GM23338 (cell line): ENCODE measurements at regions not wholly inside any gene's neighbourhood (a gene's known extent, or its start where the extent isn't known, plus 50 kb on each side); places are given as distances from the start of the nearest gene placed in this dataset.

ENCODE experiments used
- ATAC-seq: fragments of 200-7000 bp; cut with Tn5 transposase; 3 replicates; pipeline ENCODE4 v1.9.1; 2020
- DNase-seq: peaks from one replicate; pipeline ENCODE4 v3.0.0-alpha.2; 2015; ENCODE audit warnings: low spot score
- H2AFZ ChIP-seq: fragments of 200-600 bp; sonication (generic); 2 replicates; pipeline ENCODE4 v1.8.0; 2016; ENCODE audit warnings: antibody characterized with exemption, mild to moderate bottlenecking, moderate library complexity
- H3F3A ChIP-seq: fragments of 200-600 bp; sonication (generic); replicated peaks from 2 replicates; pipeline ENCODE4 v1.8.0; 2017; ENCODE audit warnings: antibody characterized with exemption, mixed run types, low read depth
- H3K27ac ChIP-seq: fragments of 200-600 bp; sonication (generic); 2 replicates; pipeline ENCODE4 v1.6.1; 2016; ENCODE audit warnings: low read depth
- H3K27me3 ChIP-seq: fragments of 200-600 bp; sonication (generic); 2 replicates; pipeline ENCODE4 v1.8.0; 2016; ENCODE audit warnings: mild to moderate bottlenecking, mixed run types, moderate library complexity; ENCODE audit not compliant: insufficient read depth
- H3K36me3 ChIP-seq: fragments of 200-600 bp; sonication (generic); 2 replicates; pipeline ENCODE4 v1.8.0; 2016; ENCODE audit warnings: mild to moderate bottlenecking; ENCODE audit not compliant: insufficient read depth
- H3K4me1 ChIP-seq: fragments of 200-600 bp; sonication (generic); 2 replicates; pipeline ENCODE4 v1.8.0; 2016; ENCODE audit warnings: mild to moderate bottlenecking, moderate library complexity; ENCODE audit not compliant: insufficient read depth
- H3K4me2 ChIP-seq: fragments of 200-600 bp; sonication (generic); 2 replicates; pipeline ENCODE4 v1.7.1; 2017; ENCODE audit warnings: mixed run types
- H3K4me3 ChIP-seq: fragments of 200-600 bp; sonication (generic); 2 replicates; pipeline ENCODE4 v1.6.1; 2016; ENCODE audit warnings: mixed run types
- H3K79me2 ChIP-seq: fragments of 200-600 bp; sonication (generic); replicated peaks from 2 replicates; pipeline ENCODE4 v1.8.0; 2017; ENCODE audit warnings: mild to moderate bottlenecking; ENCODE audit not compliant: insufficient read depth
- H3K9me2 ChIP-seq: fragments of 200-600 bp; sonication (generic); 2 replicates; pipeline ENCODE4 v1.8.0; 2017; ENCODE audit not compliant: insufficient read depth
- H4K20me1 ChIP-seq: fragments of 200-600 bp; sonication (generic); replicated peaks from 2 replicates; pipeline ENCODE4 v1.8.0; 2017; ENCODE audit warnings: mild to moderate bottlenecking; ENCODE audit not compliant: insufficient read depth
- H3K27ac Mint-ChIP-seq: 2 replicates; pipeline ENCODE4 v1.8.0; 2020; ENCODE audit warnings: inconsistent platforms, mild to moderate bottlenecking, moderate library complexity, mixed read lengths
- H3K27me3 Mint-ChIP-seq: 3 replicates; pipeline ENCODE4 v1.8.0; 2022; ENCODE audit warnings: low read depth, mild to moderate bottlenecking, moderate library complexity, mixed read lengths, inconsistent platforms; ENCODE audit not compliant: insufficient read depth, poor library complexity
- H3K36me3 Mint-ChIP-seq: 3 replicates; pipeline ENCODE4 v1.8.0; 2021; ENCODE audit warnings: low read depth, mild to moderate bottlenecking, inconsistent platforms, moderate library complexity, mixed read lengths
- H3K4me1 Mint-ChIP-seq: 3 replicates; pipeline ENCODE4 v1.8.0; 2020; ENCODE audit warnings: mild to moderate bottlenecking, inconsistent platforms, mixed read lengths
- H3K4me3 Mint-ChIP-seq: 3 replicates; pipeline ENCODE4 v1.8.0; 2021; ENCODE audit warnings: moderate library complexity, mild to moderate bottlenecking, inconsistent platforms, mixed read lengths
- H3K9me3 Mint-ChIP-seq: 3 replicates; pipeline ENCODE4 v1.8.0; 2020; ENCODE audit warnings: moderate library complexity, mild to moderate bottlenecking, inconsistent platforms, mixed read lengths
- CREB1 ChIP-seq: fragments of 250-450 bp; sonication (Bioruptor Pico); IDR thresholded peaks from 2 replicates; pipeline ENCODE4 v1.5.0; 2020; ENCODE audit warnings: low read depth, mild to moderate bottlenecking, moderate library complexity
- ETS1 ChIP-seq: IDR thresholded peaks from 2 replicates; pipeline ENCODE4 v1.6.1; 2016; ENCODE audit warnings: antibody characterized with exemption
- EZH2 ChIP-seq: fragments of 200-600 bp; sonication (generic); IDR thresholded peaks from one replicate; pipeline ENCODE4 v1.8.0; 2017; ENCODE audit warnings: antibody characterized with exemption, mild to moderate bottlenecking, low read depth; ENCODE audit not compliant: unreplicated experiment
- NANOG ChIP-seq: IDR thresholded peaks from 2 replicates; pipeline ENCODE4 v1.6.1; 2016; ENCODE audit warnings: antibody characterized with exemption, borderline replicate concordance
- POLR2AphosphoS5 ChIP-seq: IDR thresholded peaks from 2 replicates; pipeline ENCODE4 v1.6.1; 2016; ENCODE audit warnings: antibody characterized with exemption, low read depth
- STAT1 ChIP-seq: IDR thresholded peaks from one replicate; pipeline ENCODE4 v1.6.1; 2016; ENCODE audit warnings: antibody characterized with exemption; ENCODE audit not compliant: unreplicated experiment
- ZNF114 ChIP-seq: fragments of 250-450 bp; sonication (Bioruptor Pico); IDR thresholded peaks from 2 replicates; pipeline ENCODE4 v1.5.0; 2020; ENCODE audit warnings: mild to moderate bottlenecking, moderate library complexity
- ZNF331 ChIP-seq: fragments of 250-450 bp; sonication (Bioruptor Pico); IDR thresholded peaks from 2 replicates; pipeline ENCODE4 v1.5.0; 2020; ENCODE audit warnings: low read depth, mild to moderate bottlenecking, moderate library complexity
- TF ChIP-seq, protein P1 (sequence below): IDR thresholded peaks from one replicate; pipeline ENCODE4 v1.6.1; 2018; ENCODE audit warnings: antibody characterized with exemption; ENCODE audit not compliant: unreplicated experiment
- TF ChIP-seq, protein P2 (sequence below), 2 experiments: fragments of 200-600 bp in 1 of 2; sonication (generic) in 1 of 2; conservative IDR thresholded peaks; 2 replicates each; pipeline versions ENCODE4 v1.5.1 to v1.6.1; 2016 to 2017; ENCODE audit warnings: antibody characterized with exemption in 2 of 2, low read depth in 2 of 2, mild to moderate bottlenecking in 2 of 2, moderate library complexity in 1 of 2
- TF ChIP-seq, protein P3 (sequence below): fragments of 250-450 bp; sonication (Bioruptor Pico); IDR thresholded peaks from 2 replicates; pipeline ENCODE4 v1.5.0; 2020; ENCODE audit warnings: mild to moderate bottlenecking, moderate library complexity

DNA sequence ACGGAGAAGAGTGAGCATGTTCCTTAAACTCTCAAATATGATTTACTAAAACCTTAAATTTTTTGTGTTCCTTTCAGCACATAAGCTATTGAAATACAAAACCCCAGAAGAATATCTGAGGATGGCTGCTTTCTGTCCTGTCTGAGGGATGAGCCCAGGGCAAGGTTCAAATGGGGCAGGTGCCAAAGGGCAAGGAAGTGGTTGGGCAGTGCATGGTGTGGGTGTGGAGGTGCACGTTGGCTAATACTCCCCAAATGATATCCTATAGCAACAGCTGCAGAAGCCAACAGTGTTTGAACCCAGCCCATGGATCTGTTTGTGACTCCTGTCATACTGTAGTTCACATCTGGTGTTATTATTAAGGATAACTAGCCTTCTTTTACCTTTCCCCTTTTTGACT lies 183.0 kb downstream of the CDCA7 start:
- H3K4me3 ChIP-seq, result no peak overlapping the region
- H3K4me1 ChIP-seq, result 0 out of 2 replicates have a peak, but pooled peaks cover 3% of the 10 kb centered on the region
- H4K20me1 ChIP-seq, result no peaks in the 10 kb centered on the region
- no peaks in the 10 kb centered on the region for H3F3A ChIP-seq
- peaks cover 13% of the 10 kb centered on the region; the same call in 2 of the 3 replicates for H3K4me1 Mint-ChIP-seq
- H3K79me2 ChIP-seq, result peaks cover 44% of the 10 kb centered on the region
- H2AFZ ChIP-seq, result no peak overlapping the region
- H3K4me2 ChIP-seq, result no peak overlapping the region
- no peak overlapping the region for H3K27ac ChIP-seq
- no peaks in the 10 kb centered on the region for H3K27me3 ChIP-seq
- H3K36me3 Mint-ChIP-seq, result peaks cover 20% of the 10 kb centered on the region
- TF ChIP-seq ETS1, result no peak
- no peak for TF ChIP-seq ZNF114 (CRISPR knock-in tag)
- TF ChIP-seq, protein P1, sequence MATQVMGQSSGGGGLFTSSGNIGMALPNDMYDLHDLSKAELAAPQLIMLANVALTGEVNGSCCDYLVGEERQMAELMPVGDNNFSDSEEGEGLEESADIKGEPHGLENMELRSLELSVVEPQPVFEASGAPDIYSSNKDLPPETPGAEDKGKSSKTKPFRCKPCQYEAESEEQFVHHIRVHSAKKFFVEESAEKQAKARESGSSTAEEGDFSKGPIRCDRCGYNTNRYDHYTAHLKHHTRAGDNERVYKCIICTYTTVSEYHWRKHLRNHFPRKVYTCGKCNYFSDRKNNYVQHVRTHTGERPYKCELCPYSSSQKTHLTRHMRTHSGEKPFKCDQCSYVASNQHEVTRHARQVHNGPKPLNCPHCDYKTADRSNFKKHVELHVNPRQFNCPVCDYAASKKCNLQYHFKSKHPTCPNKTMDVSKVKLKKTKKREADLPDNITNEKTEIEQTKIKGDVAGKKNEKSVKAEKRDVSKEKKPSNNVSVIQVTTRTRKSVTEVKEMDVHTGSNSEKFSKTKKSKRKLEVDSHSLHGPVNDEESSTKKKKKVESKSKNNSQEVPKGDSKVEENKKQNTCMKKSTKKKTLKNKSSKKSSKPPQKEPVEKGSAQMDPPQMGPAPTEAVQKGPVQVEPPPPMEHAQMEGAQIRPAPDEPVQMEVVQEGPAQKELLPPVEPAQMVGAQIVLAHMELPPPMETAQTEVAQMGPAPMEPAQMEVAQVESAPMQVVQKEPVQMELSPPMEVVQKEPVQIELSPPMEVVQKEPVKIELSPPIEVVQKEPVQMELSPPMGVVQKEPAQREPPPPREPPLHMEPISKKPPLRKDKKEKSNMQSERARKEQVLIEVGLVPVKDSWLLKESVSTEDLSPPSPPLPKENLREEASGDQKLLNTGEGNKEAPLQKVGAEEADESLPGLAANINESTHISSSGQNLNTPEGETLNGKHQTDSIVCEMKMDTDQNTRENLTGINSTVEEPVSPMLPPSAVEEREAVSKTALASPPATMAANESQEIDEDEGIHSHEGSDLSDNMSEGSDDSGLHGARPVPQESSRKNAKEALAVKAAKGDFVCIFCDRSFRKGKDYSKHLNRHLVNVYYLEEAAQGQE, result no peak
- TF ChIP-seq EZH2, result no peak
- TF ChIP-seq, protein P2, sequence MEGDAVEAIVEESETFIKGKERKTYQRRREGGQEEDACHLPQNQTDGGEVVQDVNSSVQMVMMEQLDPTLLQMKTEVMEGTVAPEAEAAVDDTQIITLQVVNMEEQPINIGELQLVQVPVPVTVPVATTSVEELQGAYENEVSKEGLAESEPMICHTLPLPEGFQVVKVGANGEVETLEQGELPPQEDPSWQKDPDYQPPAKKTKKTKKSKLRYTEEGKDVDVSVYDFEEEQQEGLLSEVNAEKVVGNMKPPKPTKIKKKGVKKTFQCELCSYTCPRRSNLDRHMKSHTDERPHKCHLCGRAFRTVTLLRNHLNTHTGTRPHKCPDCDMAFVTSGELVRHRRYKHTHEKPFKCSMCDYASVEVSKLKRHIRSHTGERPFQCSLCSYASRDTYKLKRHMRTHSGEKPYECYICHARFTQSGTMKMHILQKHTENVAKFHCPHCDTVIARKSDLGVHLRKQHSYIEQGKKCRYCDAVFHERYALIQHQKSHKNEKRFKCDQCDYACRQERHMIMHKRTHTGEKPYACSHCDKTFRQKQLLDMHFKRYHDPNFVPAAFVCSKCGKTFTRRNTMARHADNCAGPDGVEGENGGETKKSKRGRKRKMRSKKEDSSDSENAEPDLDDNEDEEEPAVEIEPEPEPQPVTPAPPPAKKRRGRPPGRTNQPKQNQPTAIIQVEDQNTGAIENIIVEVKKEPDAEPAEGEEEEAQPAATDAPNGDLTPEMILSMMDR (conservative IDR thresholded peaks at IDR 0.05; ENCODE audit: low read depth in 2 of 2), result no peak
- TF ChIP-seq CREB1 (CRISPR knock-in tag), result no peak
- TF ChIP-seq, protein P3, sequence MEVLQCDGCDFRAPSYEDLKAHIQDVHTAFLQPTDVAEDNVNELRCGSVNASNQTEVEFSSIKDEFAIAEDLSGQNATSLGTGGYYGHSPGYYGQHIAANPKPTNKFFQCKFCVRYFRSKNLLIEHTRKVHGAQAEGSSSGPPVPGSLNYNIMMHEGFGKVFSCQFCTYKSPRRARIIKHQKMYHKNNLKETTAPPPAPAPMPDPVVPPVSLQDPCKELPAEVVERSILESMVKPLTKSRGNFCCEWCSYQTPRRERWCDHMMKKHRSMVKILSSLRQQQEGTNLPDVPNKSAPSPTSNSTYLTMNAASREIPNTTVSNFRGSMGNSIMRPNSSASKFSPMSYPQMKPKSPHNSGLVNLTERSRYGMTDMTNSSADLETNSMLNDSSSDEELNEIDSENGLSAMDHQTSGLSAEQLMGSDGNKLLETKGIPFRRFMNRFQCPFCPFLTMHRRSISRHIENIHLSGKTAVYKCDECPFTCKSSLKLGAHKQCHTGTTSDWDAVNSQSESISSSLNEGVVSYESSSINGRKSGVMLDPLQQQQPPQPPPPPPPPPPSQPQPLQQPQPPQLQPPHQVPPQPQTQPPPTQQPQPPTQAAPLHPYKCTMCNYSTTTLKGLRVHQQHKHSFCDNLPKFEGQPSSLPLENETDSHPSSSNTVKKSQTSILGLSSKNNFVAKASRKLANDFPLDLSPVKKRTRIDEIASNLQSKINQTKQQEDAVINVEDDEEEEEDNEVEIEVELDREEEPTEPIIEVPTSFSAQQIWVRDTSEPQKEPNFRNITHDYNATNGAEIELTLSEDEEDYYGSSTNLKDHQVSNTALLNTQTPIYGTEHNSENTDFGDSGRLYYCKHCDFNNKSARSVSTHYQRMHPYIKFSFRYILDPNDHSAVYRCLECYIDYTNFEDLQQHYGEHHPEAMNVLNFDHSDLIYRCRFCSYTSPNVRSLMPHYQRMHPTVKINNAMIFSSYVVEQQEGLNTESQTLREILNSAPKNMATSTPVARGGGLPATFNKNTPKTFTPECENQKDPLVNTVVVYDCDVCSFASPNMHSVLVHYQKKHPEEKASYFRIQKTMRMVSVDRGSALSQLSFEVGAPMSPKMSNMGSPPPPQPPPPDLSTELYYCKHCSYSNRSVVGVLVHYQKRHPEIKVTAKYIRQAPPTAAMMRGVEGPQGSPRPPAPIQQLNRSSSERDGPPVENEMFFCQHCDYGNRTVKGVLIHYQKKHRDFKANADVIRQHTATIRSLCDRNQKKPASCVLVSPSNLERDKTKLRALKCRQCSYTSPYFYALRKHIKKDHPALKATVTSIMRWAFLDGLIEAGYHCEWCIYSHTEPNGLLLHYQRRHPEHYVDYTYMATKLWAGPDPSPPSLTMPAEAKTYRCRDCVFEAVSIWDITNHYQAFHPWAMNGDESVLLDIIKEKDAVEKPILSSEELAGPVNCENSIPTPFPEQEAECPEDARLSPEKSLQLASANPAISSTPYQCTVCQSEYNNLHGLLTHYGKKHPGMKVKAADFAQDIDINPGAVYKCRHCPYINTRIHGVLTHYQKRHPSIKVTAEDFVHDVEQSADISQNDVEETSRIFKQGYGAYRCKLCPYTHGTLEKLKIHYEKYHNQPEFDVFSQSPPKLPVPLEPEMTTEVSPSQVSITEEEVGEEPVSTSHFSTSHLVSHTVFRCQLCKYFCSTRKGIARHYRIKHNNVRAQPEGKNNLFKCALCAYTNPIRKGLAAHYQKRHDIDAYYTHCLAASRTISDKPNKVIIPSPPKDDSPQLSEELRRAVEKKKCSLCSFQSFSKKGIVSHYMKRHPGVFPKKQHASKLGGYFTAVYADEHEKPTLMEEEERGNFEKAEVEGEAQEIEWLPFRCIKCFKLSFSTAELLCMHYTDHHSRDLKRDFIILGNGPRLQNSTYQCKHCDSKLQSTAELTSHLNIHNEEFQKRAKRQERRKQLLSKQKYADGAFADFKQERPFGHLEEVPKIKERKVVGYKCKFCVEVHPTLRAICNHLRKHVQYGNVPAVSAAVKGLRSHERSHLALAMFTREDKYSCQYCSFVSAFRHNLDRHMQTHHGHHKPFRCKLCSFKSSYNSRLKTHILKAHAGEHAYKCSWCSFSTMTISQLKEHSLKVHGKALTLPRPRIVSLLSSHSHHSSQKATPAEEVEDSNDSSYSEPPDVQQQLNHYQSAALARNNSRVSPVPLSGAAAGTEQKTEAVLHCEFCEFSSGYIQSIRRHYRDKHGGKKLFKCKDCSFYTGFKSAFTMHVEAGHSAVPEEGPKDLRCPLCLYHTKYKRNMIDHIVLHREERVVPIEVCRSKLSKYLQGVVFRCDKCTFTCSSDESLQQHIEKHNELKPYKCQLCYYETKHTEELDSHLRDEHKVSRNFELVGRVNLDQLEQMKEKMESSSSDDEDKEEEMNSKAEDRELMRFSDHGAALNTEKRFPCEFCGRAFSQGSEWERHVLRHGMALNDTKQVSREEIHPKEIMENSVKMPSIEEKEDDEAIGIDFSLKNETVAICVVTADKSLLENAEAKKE, result no peak
- no peak for TF ChIP-seq STAT1
- TF ChIP-seq POLR2AphosphoS5, result no peak
- TF ChIP-seq ZNF331 (CRISPR knock-in tag), result no peak
- no peak for TF ChIP-seq NANOG
- peaks cover 1% of the 10 kb centered on the region for H3K27me3 Mint-ChIP-seq
- H3K9me2 ChIP-seq, result peaks cover 6% of the 10 kb centered on the region; the same call in 1 of the 2 replicates
- H3K4me3 Mint-ChIP-seq, result no peak overlapping the region
- no peaks in the 10 kb centered on the region for H3K36me3 ChIP-seq
- DNase-seq (no peak), ATAC-seq (no peak)
- H3K9me3 Mint-ChIP-seq, result peaks cover 25% of the 10 kb centered on the region; the same call in 2 of the 3 replicates
- H3K27ac Mint-ChIP-seq, result no peak overlapping the region
